ENCODE measurements at regions not wholly inside any gene's neighbourhood (a gene's known extent, or its start where the extent isn't known, plus 50 kb on each side); places are given as distances from the start of the nearest gene placed in this dataset.

GRCh38 chr11:69947793-69948255 is 128.6 kb upstream of the FGF3 start:
- TF ChIP-seq, protein P1, sequence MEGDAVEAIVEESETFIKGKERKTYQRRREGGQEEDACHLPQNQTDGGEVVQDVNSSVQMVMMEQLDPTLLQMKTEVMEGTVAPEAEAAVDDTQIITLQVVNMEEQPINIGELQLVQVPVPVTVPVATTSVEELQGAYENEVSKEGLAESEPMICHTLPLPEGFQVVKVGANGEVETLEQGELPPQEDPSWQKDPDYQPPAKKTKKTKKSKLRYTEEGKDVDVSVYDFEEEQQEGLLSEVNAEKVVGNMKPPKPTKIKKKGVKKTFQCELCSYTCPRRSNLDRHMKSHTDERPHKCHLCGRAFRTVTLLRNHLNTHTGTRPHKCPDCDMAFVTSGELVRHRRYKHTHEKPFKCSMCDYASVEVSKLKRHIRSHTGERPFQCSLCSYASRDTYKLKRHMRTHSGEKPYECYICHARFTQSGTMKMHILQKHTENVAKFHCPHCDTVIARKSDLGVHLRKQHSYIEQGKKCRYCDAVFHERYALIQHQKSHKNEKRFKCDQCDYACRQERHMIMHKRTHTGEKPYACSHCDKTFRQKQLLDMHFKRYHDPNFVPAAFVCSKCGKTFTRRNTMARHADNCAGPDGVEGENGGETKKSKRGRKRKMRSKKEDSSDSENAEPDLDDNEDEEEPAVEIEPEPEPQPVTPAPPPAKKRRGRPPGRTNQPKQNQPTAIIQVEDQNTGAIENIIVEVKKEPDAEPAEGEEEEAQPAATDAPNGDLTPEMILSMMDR (IDR thresholded peaks at IDR 0.05) = no peak
- TF ChIP-seq POLR2A (IDR thresholded peaks at IDR 0.05) = no peak
